ENCODE measurements at regions not wholly inside any gene's neighbourhood (a gene's known extent, or its start where the extent isn't known, plus 50 kb on each side); places are given as distances from the start of the nearest gene placed in this dataset.
"Not testable (repeated sequence)": the region's sequence is repeated elsewhere in the genome, so short reads cannot be mapped to it uniquely, and the experiment has no call there.

DNA sequence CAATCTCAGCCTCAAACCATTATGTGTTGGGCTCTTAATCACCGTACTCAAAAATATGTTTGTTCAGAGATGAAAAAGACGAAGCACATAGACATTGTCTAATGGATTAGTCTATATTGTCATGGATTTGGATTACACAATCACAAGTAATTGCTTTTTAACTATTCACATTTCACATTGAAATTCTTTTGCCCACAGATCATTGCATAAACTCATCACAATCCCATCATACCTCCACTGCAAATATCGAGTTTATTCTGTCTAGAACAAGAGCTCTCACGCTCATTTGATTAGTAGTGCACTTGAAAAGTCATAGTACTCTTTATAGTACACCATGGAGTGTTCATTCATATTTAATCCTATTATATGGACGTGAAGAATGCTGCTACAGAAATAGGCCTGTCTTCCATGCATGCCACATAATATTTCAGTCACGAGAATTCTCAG lies 97.9 kb upstream of the SOX11 start:
- no peak for DNase-seq

DNA sequence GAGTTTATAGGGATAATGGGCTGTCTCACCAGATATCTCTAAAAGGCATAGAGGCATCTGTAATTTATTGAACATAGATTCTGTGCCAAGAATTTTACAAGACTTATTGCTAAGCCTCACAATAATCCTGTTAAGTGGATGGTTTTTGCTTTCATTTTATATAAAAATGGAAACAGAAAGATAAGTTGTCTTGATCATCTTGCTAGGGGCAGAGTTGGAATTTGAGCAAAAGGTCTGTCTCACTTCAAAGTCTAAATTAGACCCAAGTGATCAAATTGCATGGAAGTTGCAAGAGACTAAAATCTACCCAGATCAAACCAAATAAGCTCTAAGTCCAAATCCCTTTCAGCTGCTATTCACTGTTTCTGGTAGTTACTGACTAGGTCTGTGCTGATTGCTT lies 95.3 kb upstream of the SOX11 start:
- DNase-seq = no peak

DNA sequence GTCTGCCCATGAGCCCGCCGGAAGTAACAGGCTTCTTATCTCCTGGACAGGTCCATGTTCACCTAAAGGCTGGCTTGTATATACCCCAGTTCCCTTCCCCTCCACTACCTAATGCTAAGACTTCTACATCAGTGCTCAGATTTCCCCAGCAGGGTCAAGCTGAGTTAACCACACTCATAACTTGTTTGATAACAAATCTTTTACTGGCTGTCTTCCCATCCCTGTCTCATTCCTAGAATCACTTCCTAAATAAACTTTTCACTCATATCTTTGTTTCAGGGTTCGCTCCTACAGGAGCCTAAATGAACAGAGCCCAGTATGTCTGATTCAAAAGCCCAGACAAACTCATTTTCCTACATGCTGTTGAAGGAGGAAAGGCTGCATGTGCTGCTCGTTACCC lies 94.0 kb upstream of the SOX11 start:
- DNase-seq = no peak

DNA sequence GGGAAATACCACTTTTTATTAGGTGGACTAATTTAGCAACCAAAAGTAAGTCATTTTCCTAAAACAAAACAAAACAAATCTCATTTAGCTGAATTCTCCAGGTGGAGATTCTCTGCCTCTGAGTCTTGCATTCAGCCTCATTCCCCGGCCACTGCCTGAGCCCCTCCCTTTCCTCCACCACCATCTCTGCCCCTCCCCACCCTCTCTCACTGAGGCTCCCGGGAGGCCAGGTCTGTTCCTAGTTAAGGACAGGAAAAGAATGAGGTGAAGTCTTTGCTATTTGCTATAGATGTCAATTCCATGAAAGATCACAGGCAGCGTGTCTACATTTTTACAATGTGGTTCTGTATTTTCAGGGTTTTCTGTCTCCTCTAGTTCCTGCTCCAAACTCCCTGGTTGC lies 83.0 kb upstream of the SOX11 start:
- DNase-seq = no peak

DNA sequence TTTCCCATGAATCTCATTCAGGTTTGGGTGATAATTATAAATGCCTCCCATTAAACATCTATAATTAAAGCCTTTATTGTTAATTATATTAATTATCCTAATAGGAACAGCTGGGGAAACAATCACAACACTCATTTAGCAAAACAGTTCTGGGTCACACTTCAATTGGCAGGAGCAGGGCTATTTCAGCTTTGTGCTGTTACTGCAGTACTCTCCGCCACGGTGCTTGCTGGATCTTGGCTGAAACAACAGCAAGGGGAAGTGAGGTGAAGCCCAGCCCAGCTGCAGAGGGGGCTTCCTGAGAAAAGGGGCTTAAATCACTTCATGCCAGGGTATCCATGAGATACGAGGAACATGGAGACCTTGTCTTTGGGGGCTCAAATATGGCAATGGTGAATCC lies 79.5 kb upstream of the SOX11 start:
- no peak for DNase-seq

DNA sequence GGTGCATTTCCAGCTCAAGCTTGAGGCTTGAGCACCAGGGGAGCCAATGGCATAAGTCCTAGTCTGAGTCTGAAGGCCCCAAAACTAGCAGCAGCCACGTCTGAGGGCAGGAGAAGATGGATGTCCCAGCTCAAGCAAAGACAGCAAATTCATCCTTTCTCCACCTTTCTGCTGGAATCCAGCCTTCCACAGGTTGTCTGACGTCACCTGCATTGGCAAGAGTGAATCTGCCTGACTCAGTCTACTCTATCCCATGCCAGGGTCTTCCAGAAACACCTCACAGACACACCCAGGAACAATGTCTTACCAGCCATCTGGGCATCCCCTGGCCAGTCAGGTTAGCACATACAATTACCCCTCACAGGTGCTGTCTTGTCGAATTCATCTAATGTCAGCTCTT lies 76.2 kb upstream of the SOX11 start:
- DNase-seq = no peak

DNA sequence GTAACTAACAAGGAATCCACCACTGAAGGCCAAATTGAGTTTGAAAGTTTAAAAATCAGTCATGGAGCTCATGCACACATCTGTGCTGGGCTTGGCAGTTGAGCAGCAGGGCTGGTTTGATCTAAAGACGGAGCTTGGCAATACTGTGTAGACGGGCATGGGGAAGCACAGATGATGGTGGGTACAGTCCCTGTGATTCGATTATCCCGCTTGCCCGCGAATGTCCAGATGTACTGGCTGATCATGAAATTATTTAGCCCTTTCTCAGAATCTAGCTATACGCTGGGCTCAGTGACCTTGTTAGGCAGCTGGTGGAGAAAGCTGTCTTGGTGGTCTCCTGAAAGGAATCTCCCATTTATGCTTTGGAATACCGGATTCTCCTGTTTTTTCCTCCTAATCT lies 74.8 kb upstream of the SOX11 start:
- DNase-seq = no peak

DNA sequence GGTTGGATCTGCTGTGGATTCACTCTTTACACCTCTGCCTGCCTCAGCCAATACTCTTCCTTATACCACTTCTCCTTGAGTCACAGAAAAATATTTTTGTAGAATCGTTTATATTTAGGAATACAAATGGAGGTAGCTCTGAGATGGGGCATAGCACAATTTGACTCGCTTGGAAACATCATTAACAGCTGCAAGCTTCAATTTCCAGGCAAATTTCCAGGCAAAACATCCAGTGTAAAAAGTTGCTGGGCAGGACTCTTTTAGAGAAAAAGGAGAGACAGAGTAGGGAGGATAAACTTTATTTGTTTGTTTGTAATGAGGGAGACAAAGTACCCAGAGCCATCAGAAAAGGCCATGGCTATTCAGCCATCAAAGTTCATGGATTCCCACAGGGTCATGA lies 74.4 kb upstream of the SOX11 start:
- no peak for DNase-seq

DNA sequence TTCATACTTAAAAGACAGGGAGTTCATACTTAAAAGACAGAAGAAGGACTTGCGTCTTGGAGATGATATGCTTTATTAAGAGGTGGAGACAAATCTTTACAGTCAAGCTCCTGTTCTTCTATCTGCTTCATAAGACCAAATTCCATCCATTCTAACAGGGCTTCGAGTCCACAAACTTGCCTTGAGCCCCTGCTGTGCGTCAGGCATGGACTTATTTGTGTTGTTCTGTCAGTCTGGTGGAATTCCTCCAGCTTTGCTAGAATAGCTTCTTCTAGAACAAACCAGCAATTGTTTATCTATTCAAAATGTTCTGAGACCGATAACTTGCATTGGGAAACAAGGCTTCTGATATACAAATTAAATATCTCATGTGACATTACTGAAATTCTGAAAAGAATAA lies 73.9 kb upstream of the SOX11 start:
- DNase-seq = no peak

DNA sequence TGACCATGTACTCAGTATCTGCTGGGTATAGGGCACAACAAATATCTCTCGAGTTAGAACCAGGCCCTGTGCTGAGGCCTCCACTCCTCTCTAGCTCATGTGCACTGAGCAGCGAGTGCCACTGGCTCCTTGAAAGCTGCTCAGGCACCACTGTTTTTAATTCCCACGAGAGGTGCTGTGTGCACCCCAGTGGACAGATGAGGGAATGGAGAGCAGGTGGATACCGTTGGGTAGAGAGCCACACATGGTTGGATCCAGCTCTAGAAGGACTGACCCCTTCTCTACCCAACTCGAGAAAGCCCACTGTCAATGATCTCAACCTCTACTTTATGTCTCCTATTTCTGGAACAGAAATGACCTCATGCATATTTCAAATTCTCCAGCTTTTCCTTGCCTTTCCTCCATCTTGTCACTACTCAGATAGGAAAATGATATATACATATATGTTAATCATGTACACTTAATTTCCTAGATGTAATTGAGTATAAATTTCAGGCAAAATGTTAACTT lies 66.6 kb upstream of the SOX11 start:
- not testable (repeated sequence) for DNase-seq

DNA sequence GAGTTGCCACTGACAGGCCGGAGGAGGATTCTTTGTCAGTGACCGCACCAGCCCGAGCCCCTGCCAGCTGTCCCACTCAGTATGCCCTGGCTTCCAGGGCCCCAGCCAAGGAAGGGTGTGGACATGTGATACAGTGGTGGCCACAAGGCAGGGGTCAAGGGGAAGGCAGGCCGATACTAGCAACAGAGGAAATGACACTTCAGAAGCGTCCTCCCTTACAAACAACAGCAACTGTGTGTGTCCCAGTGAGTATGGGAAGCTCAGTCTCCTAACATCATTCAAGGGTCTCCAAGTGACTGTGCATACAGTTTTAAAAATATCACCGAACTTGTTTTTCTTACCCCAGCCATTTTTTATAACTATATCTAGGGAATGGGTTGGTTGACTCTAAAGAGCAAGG lies 63.7 kb upstream of the SOX11 start:
- DNase-seq = not testable (repeated sequence)

DNA sequence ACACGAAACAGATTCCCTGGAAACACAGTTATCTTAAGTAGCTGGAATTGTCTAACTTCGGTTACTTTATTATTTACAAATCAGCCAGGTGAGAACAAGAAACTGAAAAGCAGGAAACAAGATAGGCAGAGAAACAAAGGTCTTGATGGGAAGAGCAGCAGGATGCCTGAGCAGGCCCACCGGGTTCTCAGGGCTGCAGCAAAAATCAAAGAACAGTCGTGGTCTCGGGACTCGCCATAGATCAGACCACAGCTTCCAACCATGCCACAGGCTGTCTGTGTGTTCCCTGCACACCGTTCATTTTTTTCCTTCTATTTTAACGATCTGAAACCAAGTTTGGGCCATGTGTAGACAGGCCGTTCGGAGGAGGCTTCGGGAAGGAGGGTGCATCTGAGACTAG lies 62.7 kb upstream of the SOX11 start:
- not testable (repeated sequence) for DNase-seq

DNA sequence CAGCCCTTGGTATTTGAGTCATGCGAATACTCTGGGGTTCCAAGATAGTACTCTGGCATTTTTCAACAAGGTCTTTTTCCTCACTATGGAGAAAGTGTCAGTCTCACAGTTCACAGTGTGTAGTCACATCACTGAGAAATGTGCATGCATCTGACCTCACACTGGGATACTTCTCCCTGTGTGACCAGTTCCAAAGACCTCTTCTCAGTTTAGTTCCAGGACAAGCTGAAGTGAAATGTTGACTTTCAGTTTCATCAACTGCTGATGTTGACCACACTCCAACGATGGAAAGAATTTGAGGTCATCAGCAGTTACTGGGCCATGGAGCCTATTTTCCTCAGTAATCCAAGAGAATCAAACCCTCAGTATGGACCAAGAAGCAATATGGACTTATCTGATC lies 55.1 kb upstream of the SOX11 start:
- DNase-seq = not testable (repeated sequence)

All from activated CD4-positive, CD25-positive, alpha-beta regulatory T cell treated with anti-CD3 and anti-CD28 coated beads, Interleukin-2, amount 50 U/mL, for 72 hours (primary cell).